LNCaP clone FGC (cell line): ENCODE measurements at regions not wholly inside any gene's neighbourhood (a gene's known extent, or its start where the extent isn't known, plus 50 kb on each side); places are given as distances from the start of the nearest gene placed in this dataset.

ENCODE experiments used
- DNase-seq: peaks from one replicate; pipeline ENCODE4 v3.0.0-alpha.2; 2011; ENCODE audit warnings: low read depth
- H3K4me3 ChIP-seq: 2 replicates; pipeline ENCODE4 v1.5.1; 2011; ENCODE audit warnings: mild to moderate bottlenecking, low read depth, low read length, control low read depth
- CTCF ChIP-seq: IDR thresholded peaks from 2 replicates; pipeline ENCODE4 v1.5.1; 2012; ENCODE audit warnings: mild to moderate bottlenecking; ENCODE audit not compliant: control insufficient read depth, insufficient read depth; ENCODE audit errors: extremely low read depth

GRCh38 chr1:14543191-14543840, 55.2 kb upstream of the KAZN start:
- no peak for TF ChIP-seq CTCF
- no peak for DNase-seq
- H3K4me3 ChIP-seq, result no peak overlapping the region

GRCh38 chr1:14544319-14544718, 54.2 kb upstream of the KAZN start:
- no peak for TF ChIP-seq CTCF
- no peak for DNase-seq
- H3K4me3 ChIP-seq, result no peak overlapping the region

GRCh38 chr1:14545422-14546025, 53.0 kb upstream of the KAZN start:
- H3K4me3 ChIP-seq, result no peak overlapping the region
- no peak for TF ChIP-seq CTCF
- no peak for DNase-seq

- DNase-seq, result no peak
- TF ChIP-seq CTCF, result no peak
- H3K4me3 ChIP-seq, result no peak overlapping the region
These were observed 52.1 kb upstream of the KAZN start for GRCh38 chr1:14546416-14546815.
